Neural cell (in vitro differentiated cells): ENCODE measurements at regions not wholly inside any gene's neighbourhood (a gene's known extent, or its start where the extent isn't known, plus 50 kb on each side); places are given as distances from the start of the nearest gene placed in this dataset.

ENCODE experiments used
- CTCF ChIP-seq: fragments of 450-650 bp; IDR thresholded peaks from 2 replicates; pipeline ENCODE4 v1.5.1; 2014; ENCODE audit warnings: antibody characterized with exemption, mild to moderate bottlenecking, moderate library complexity; ENCODE audit not compliant: poor library complexity, severe bottlenecking
- EP300 ChIP-seq: fragments of 450-650 bp; conservative IDR thresholded peaks from 2 replicates; pipeline ENCODE4 v1.6.1; 2014; ENCODE audit warnings: antibody characterized with exemption, mild to moderate bottlenecking, moderate library complexity; ENCODE audit not compliant: poor library complexity, severe bottlenecking
- POLR2AphosphoS5 ChIP-seq: IDR thresholded peaks from 2 replicates; pipeline ENCODE4 v1.6.1; 2012

- TF ChIP-seq CTCF: no peak
- TF ChIP-seq POLR2AphosphoS5: no peak
- no peak for TF ChIP-seq EP300
These were observed 99.4 kb downstream of the SALL1 start for GRCh38 chr16:51051671-51052070.
